IPS DF 6.9 (cell line): ENCODE measurements at regions not wholly inside any gene's neighbourhood (a gene's known extent, or its start where the extent isn't known, plus 50 kb on each side); places are given as distances from the start of the nearest gene placed in this dataset.
"Not testable (repeated sequence)": the region's sequence is repeated elsewhere in the genome, so short reads cannot be mapped to it uniquely, and the experiment has no call there.

Source experiments
- DNase-seq: peaks from one replicate; pipeline ENCODE4 v3.0.0-alpha.2; 2013; ENCODE audit warnings: low read depth, low spot score
- H3K27ac ChIP-seq: one replicate; pipeline ENCODE4 v1.5.1; 2013; ENCODE audit warnings: low read length, control low read depth
- H3K27me3 ChIP-seq: 2 replicates; pipeline ENCODE4 v1.6.1; 2013; ENCODE audit warnings: mild to moderate bottlenecking, low read length; ENCODE audit not compliant: control insufficient read depth, insufficient read depth
- H3K36me3 ChIP-seq: 2 replicates; pipeline ENCODE4 v1.6.1; 2013; ENCODE audit warnings: low read length; ENCODE audit not compliant: control insufficient read depth, insufficient read depth
- H3K4me1 ChIP-seq: 2 replicates; pipeline ENCODE4 v1.6.1; 2013; ENCODE audit warnings: low read length; ENCODE audit not compliant: control insufficient read depth, insufficient read depth
- H3K4me3 ChIP-seq: 2 replicates; pipeline ENCODE4 v1.5.1; 2013; ENCODE audit warnings: mild to moderate bottlenecking, low read length
- H3K9me3 ChIP-seq: 2 replicates; pipeline ENCODE4 v1.6.1; 2013; ENCODE audit warnings: low read length, inconsistent platforms; ENCODE audit not compliant: control insufficient read depth, insufficient read depth
- WGBS: extraction: QIAGEN DNeasy Blood & Tissue Kit; methylation state at CpG from one replicate; pipeline ENCODE4 v1.1.7; 2013; ENCODE audit warnings: mixed read lengths, missing lambda C conversion rate; ENCODE audit not compliant: insufficient read length, insufficient coverage; 5-methylcytosine and 5-hydroxymethylcytosine counted together

DNA sequence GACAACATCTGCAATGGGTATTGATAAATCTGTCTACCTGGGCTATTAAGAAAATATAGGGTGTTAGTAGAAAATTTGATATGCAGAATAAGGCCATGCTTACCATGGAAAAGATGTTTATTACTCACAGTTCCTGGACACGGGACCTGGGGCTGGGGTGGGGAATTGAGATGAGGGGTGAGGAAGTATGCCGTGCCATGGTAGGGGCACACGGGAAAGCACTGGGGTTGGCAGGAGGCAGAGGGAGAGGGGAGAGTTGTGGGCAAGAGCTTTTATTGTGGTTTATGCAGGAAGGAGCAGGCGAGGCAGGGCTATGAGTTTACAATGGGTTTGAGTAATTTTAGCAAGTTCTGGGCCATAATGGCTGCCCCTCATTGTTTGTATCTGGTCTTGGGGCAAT lies 493.8 kb downstream of the SIPA1L2 start:
- no peak for DNase-seq
- H3K4me3 ChIP-seq: no peak overlapping the region; the same call in 1 of the 2 replicates
- H3K36me3 ChIP-seq: peaks cover 9% of the 10 kb centered on the region; the same call in 1 of the 2 replicates
- H3K27me3 ChIP-seq: no peaks in the 10 kb centered on the region
- peaks cover 4% of the 10 kb centered on the region for H3K4me1 ChIP-seq
- H3K27ac ChIP-seq: no peak overlapping the region
- no CpG with 5 or more reads among the region's 4 CpGs for WGBS
- no peaks in the 10 kb centered on the region for H3K9me3 ChIP-seq

GRCh38 chr1:232134365-232134764 lies 495.6 kb downstream of the SIPA1L2 start:
- no peak for DNase-seq
- peaks cover 15% of the 10 kb centered on the region; the same call in 1 of the 2 replicates for H3K36me3 ChIP-seq
- H3K9me3 ChIP-seq: no peaks in the 10 kb centered on the region
- no peak overlapping the region for H3K4me3 ChIP-seq
- no CpG with 5 or more reads among the region's 2 CpGs for WGBS
- H3K4me1 ChIP-seq: peaks cover 4% of the 10 kb centered on the region
- no peaks in the 10 kb centered on the region for H3K27me3 ChIP-seq
- H3K27ac ChIP-seq: no peak overlapping the region

DNA sequence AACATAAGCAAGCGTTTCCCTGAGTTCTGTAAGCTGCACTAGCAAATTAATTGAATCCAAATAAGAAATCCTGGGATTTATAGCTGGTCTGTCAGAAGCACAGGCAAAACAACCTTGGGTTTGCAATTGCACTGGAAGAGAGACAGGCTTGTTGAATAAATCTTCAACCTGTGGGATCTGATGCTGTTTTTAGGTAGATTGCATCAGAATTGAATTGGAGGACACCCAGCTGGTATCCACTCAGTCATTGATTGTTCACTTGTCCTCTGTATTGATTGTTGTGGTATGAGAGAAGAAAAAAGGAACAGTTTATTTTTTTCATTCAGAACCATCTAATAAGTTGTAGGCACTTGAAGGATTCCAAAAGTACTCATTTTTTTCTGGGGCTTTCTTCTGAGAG lies 497.4 kb downstream of the SIPA1L2 start:
- peaks cover 7% of the 10 kb centered on the region for H3K4me1 ChIP-seq

DNA sequence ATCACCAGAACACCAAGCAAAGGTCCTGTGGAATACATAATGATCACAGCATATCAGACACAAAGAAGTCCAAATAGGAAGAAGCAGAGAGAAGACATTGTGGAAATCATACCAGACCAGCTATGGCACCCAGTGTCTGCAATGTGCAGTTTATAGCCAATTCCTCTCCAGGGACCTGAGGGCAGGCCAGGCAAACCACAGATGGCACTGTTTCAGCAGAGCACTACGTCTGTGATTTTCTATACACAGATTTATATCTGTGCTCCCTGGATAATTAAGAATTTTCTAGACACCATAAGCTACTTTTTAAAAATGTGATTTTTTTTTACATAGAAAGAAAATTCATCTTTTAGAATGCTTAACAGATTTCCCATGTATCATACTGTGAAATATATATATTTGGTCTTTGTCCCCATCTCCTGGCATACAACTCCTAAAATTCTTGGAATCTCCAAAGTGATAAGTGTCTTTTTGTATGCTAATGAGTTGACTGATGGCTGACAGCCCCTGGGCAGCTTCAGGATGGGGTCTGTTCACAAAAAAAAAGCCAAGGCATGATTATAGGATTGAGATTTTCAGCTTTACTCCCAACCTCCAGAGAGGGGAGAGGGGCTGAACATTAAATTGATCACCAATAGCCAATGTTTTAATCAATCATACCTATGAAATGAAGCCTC lies 498.1 kb downstream of the SIPA1L2 start:
- H3K27ac ChIP-seq: no peak overlapping the region
- no peaks in the 10 kb centered on the region for H3K27me3 ChIP-seq
- H3K9me3 ChIP-seq: no peaks in the 10 kb centered on the region
- no peak overlapping the region for H3K4me3 ChIP-seq
- WGBS: no CpG with 5 or more reads among the region's 1 CpG
- H3K36me3 ChIP-seq: peaks cover 10% of the 10 kb centered on the region; the same call in 1 of the 2 replicates
- peaks cover 7% of the 10 kb centered on the region for H3K4me1 ChIP-seq
- DNase-seq: no peak

More for the DNA sequence above, 497.4 kb downstream of the SIPA1L2 start:
- DNase-seq: no peak
- Histone ChIP-seq H3K4me3 (no peak overlapping the region), H3K27me3 (no peaks in the 10 kb centered on the region), H3K36me3 (peaks cover 15% of the 10 kb centered on the region; the same call in 1 of the 2 replicates), H3K27ac (no peak overlapping the region), H3K9me3 (no peaks in the 10 kb centered on the region)
- WGBS: no CpG with 5 or more reads among the region's 1 CpG

DNA sequence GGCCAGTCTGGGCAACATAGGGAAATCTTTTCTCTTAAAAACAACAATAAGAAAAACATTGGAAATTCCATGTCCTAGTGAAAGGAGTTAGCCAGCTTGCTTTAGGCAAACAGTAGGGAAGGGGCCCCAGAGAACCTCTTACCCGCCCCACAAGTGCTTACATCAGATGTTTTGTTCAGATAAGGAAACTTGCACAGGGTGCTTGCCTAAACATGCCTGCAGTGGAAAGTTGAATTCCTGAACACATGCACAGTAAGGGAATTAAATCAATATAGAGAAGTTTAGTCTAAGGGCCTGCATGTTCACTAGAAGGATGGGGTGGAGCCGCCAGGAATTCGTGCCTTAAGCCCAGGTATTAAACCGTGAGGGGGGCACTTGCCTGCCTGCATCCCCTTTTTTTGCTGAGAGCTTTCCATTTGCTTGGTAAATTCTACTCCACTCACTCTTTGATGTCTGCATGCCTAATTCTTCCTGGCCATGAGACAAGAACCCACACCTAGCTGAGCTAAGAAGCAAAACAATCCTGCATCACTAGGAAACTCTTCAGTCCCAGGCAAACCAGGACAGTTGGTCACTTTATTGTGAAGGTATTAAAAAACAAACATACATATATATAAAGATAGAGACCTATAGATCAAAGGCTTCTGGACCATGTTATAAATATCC lies 499.0 kb downstream of the SIPA1L2 start:
- no peaks in the 10 kb centered on the region for H3K9me3 ChIP-seq

GRCh38 chr1:232127190-232127589 lies 500.6 kb downstream of the DISC1 start:
- Histone ChIP-seq H3K9me3 (no peaks in the 10 kb centered on the region), H3K27ac (no peak overlapping the region), H3K4me1 (peaks cover 6% of the 10 kb centered on the region), H3K4me3 (no peak overlapping the region), H3K36me3 (peaks cover 10% of the 10 kb centered on the region; the same call in 1 of the 2 replicates), H3K27me3 (no peaks in the 10 kb centered on the region)
- WGBS: no CpG with 5 or more reads among the region's 2 CpGs
- DNase-seq: no peak

More for the DNA sequence above, 499.0 kb downstream of the SIPA1L2 start:
- H3K4me3 ChIP-seq: no peak overlapping the region
- no peak overlapping the region for H3K27ac ChIP-seq
- no peaks in the 10 kb centered on the region for H3K27me3 ChIP-seq
- WGBS: no CpG with 5 or more reads among the region's 4 CpGs
- H3K4me1 ChIP-seq: peaks cover 7% of the 10 kb centered on the region
- H3K36me3 ChIP-seq: peaks cover 10% of the 10 kb centered on the region; the same call in 1 of the 2 replicates
- DNase-seq: no peak

DNA sequence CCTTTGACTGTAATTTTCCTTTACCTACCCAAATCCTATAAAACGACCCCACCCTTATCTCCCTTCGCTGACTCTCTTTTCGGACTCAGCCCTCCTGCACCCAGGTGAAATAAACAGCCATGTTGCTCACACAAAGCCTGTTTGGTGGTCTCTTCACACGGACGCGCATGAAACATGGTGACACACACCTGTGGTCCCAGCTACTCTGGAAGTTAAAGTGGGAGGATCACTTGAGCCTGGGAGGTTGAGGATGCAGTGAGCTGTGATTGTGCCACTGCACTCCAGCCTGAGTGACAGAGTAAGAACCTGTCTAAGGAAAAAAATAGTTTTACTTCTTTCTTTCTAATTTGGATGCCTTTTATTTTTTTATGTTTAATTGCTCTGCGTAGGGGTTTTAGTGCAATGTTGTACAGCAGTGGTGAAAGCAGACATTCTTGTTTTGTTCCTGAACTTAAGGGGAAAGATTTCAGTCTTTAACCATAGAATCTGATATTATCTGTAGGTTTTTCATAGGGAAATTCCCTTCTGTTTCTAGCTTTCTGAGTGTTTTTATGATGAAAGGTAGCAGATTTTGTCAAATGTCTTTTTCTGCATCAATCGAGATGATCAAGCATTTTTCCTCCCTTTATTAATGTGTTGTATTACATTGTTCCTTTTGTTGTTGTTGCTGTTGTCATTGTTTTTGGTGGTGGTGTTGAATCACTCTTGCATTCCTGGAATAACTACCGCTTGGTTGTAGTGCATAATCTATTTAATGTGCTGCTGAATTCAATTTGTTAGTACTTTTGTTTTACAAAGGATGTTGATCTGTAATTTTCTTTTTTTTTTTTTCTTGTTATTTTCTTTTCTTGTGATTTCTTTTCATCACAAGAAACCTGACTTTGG lies 497.4 kb downstream of the DISC1 start:
- WGBS: no CpG with 5 or more reads among the region's 9 CpGs
- peaks cover 3% of the 10 kb centered on the region for H3K4me1 ChIP-seq
- no peaks in the 10 kb centered on the region for H3K27me3 ChIP-seq
- H3K36me3 ChIP-seq: no peaks in the 10 kb centered on the region; the same call in 1 of the 2 replicates
- peak overlapping the region; percentile 42 for H3K27ac ChIP-seq
- peak overlapping the region; percentile 50; the same call in 1 of the 2 replicates for H3K4me3 ChIP-seq
- no peak for DNase-seq
- H3K9me3 ChIP-seq: no peaks in the 10 kb centered on the region

- not testable (repeated sequence) for H3K4me1 ChIP-seq, H3K4me3 ChIP-seq, H3K27ac ChIP-seq, H3K27me3 ChIP-seq, H3K9me3 ChIP-seq, DNase-seq, H3K36me3 ChIP-seq
- no CpG with 5 or more reads among the region's 4 CpGs for whole genome bisulfite sequencing
Measured at GRCh38 chr1:232117903-232118302, 491.3 kb downstream of the DISC1 start.

GRCh38 chr1:232114985-232115384 lies 488.4 kb downstream of the DISC1 start:
- DNase-seq: no peak
- Histone ChIP-seq H3K4me1 (no peaks in the 10 kb centered on the region; the same call in 1 of the 2 replicates), H3K27ac (no peak overlapping the region), H3K9me3 (no peaks in the 10 kb centered on the region), H3K4me3 (no peak overlapping the region), H3K27me3 (no peaks in the 10 kb centered on the region), H3K36me3 (no peaks in the 10 kb centered on the region)

DNA sequence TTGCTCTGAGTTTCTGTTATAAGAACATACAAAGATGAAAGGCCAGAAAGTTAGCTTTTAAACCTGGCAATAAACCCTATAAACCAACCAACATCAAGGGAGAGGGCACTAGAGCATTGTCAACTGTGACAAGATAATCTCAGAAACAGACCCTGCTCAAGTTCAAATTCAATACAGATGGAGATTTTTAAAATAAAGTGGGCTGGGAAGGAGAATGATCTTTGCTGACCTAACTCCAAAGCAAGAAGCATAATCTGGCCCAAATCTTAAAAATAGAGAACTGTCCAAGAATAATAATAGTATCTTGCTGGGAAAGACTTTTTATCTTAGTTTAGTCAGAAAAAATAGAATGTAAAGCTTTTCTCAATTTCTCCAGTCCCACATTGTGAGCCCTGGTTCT lies 485.5 kb downstream of the DISC1 start:
- no peak for DNase-seq
- H3K27ac ChIP-seq: no peak overlapping the region
- H3K4me1 ChIP-seq: peaks cover 3% of the 10 kb centered on the region; the same call in 1 of the 2 replicates

More for the DNA sequence above, 485.5 kb downstream of the DISC1 start:
- H3K4me3 ChIP-seq: no peak overlapping the region
- H3K27me3 ChIP-seq: no peaks in the 10 kb centered on the region
- no peaks in the 10 kb centered on the region for H3K9me3 ChIP-seq
- no peaks in the 10 kb centered on the region for H3K36me3 ChIP-seq
